ENCODE measurements at regions not wholly inside any gene's neighbourhood (a gene's known extent, or its start where the extent isn't known, plus 50 kb on each side); places are given as distances from the start of the nearest gene placed in this dataset.

- POLR2A ChIA-PET: interaction anchor here (1.2 kb wide), 1 partner anchor 13 kb away, joined by 3 read pairs; no protein-coding TSS in a partner anchor
Measured at GRCh38 chr13:38173403-38173802, 176.2 kb upstream of the UFM1 start.

GRCh38 chr13:38167164-38167822 lies 182.4 kb upstream of the UFM1 start:
- DNase-seq (ENCODE audit: low spot score): no peak
- Histone ChIP-seq H4K20me1 (ENCODE audit: insufficient read depth, low read length) (no peaks in the 10 kb centered on the region), H3K4me1 (ENCODE audit: insufficient read depth, low read length, poor library complexity, severe bottlenecking) (no peaks in the 10 kb centered on the region), H2AFZ (ENCODE audit: low read length) (no peak overlapping the region), H3K36me3 (ENCODE audit: insufficient read depth, low read length) (no peaks in the 10 kb centered on the region), H3K27ac (ENCODE audit: low read depth, low read length, poor library complexity, severe bottlenecking) (no peak overlapping the region), H3K4me2 (ENCODE audit: low read length) (no peak overlapping the region), H3K9me3 (ENCODE audit: low read length) (no peaks in the 10 kb centered on the region), H3K9me2 (ENCODE audit: insufficient read depth, low read length) (no peaks in the 10 kb centered on the region), H3K79me2 (ENCODE audit: insufficient read depth, low read depth, low read length) (no peaks in the 10 kb centered on the region), H3K4me3 (ENCODE audit: low read depth, low read length, poor library complexity, severe bottlenecking) (no peak overlapping the region)
- intact Hi-C loops (cut with micrococcal nuclease; ENCODE audit: unreplicated experiment): loop anchor here (1.0 kb wide), 1 partner anchor 182 kb away; the partner anchor contains the start of gene UFM1
- POLR2A ChIA-PET: interaction anchor here (0.6 kb wide), 2 partner anchors 27 to 195 kb away, joined by 3 read pairs; no protein-coding TSS in a partner anchor
- CTCF ChIA-PET (ENCODE audit: unreplicated experiment): no interaction called here
- BruUV-seq (replicated peaks): no TSS peak
- no peak for TF ChIP-seq EZH2phosphoT487 (IDR thresholded peaks at IDR 0.05; ENCODE audit: borderline replicate concordance, low read depth, low read length)
- TF ChIP-seq, protein P1, sequence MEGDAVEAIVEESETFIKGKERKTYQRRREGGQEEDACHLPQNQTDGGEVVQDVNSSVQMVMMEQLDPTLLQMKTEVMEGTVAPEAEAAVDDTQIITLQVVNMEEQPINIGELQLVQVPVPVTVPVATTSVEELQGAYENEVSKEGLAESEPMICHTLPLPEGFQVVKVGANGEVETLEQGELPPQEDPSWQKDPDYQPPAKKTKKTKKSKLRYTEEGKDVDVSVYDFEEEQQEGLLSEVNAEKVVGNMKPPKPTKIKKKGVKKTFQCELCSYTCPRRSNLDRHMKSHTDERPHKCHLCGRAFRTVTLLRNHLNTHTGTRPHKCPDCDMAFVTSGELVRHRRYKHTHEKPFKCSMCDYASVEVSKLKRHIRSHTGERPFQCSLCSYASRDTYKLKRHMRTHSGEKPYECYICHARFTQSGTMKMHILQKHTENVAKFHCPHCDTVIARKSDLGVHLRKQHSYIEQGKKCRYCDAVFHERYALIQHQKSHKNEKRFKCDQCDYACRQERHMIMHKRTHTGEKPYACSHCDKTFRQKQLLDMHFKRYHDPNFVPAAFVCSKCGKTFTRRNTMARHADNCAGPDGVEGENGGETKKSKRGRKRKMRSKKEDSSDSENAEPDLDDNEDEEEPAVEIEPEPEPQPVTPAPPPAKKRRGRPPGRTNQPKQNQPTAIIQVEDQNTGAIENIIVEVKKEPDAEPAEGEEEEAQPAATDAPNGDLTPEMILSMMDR (conservative IDR thresholded peaks at IDR 0.05; ENCODE audit: low read length): no peak

More at GRCh38 chr13:38173403-38173802, 176.2 kb upstream of the UFM1 start:
- DNase-seq (ENCODE audit: low spot score): no peak
- no TSS peak for BruUV-seq (replicated peaks)
- Histone ChIP-seq H2AFZ (ENCODE audit: low read length) (no peak overlapping the region), H4K20me1 (ENCODE audit: insufficient read depth, low read length) (no peaks in the 10 kb centered on the region), H3K4me3 (ENCODE audit: low read depth, low read length, poor library complexity, severe bottlenecking) (no peak overlapping the region), H3K79me2 (ENCODE audit: insufficient read depth, low read depth, low read length) (no peaks in the 10 kb centered on the region), H3K4me1 (ENCODE audit: insufficient read depth, low read length, poor library complexity, severe bottlenecking) (no peaks in the 10 kb centered on the region), H3K9me2 (ENCODE audit: insufficient read depth, low read length) (no peaks in the 10 kb centered on the region), H3K4me2 (ENCODE audit: low read length) (no peak overlapping the region), H3K36me3 (ENCODE audit: insufficient read depth, low read length) (no peaks in the 10 kb centered on the region), H3K27ac (ENCODE audit: low read depth, low read length, poor library complexity, severe bottlenecking) (no peak overlapping the region), H3K9me3 (ENCODE audit: low read length) (no peaks in the 10 kb centered on the region)
- CTCF ChIA-PET (ENCODE audit: unreplicated experiment): no interaction called here
- TF ChIP-seq, protein P1 (conservative IDR thresholded peaks at IDR 0.05; ENCODE audit: low read length): no peak
- no peak for TF ChIP-seq EZH2phosphoT487 (IDR thresholded peaks at IDR 0.05; ENCODE audit: borderline replicate concordance, low read depth, low read length)
- intact Hi-C loops (cut with micrococcal nuclease; ENCODE audit: unreplicated experiment): no loop called here

DNA sequence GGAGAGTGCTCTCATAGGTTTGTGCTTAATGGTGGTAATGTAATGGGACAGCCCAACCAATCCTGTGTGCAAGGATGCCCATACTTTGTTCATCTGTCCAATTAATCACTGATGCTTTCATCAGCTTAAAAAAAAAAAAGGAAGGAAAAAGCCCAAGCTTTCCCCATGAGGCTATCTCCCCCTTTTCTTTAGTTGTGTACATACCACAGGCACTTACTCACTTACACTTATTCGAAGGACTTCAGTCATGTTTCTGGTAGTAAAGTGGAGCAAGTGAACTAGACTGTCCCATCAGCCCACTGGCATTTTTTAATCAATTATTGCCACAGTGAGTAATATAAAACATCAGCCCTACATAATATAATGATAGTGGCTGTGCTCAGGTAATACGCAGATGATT lies 183.5 kb upstream of the UFM1 start:
- no TSS peak for BruUV-seq (replicated peaks)
- no peaks in the 10 kb centered on the region for H3K36me3 ChIP-seq (ENCODE audit: insufficient read depth, low read length)
- ChIA-PET CTCF (ENCODE audit: unreplicated experiment) (no interaction called here), POLR2A (interaction anchor here (0.6 to 1.1 kb wide), 2 partner anchors 10 to 53 kb away, joined by 3 to 4 read pairs; no protein-coding TSS in a partner anchor)
- H3K79me2 ChIP-seq (ENCODE audit: insufficient read depth, low read depth, low read length): no peaks in the 10 kb centered on the region
- H2AFZ ChIP-seq (ENCODE audit: low read length): no peak overlapping the region
- H3K4me2 ChIP-seq (ENCODE audit: low read length): no peak overlapping the region
- H3K4me3 ChIP-seq (ENCODE audit: low read depth, low read length, poor library complexity, severe bottlenecking): no peak overlapping the region
- TF ChIP-seq, protein P1 (conservative IDR thresholded peaks at IDR 0.05; ENCODE audit: low read length): no peak
- TF ChIP-seq EZH2phosphoT487 (IDR thresholded peaks at IDR 0.05; ENCODE audit: borderline replicate concordance, low read depth, low read length): no peak
- no peaks in the 10 kb centered on the region for H3K9me2 ChIP-seq (ENCODE audit: insufficient read depth, low read length)
- intact Hi-C loops (cut with micrococcal nuclease; ENCODE audit: unreplicated experiment): no loop called here
- no peak for DNase-seq (ENCODE audit: low spot score)
- no peaks in the 10 kb centered on the region for H3K4me1 ChIP-seq (ENCODE audit: insufficient read depth, low read length, poor library complexity, severe bottlenecking)
- no peaks in the 10 kb centered on the region for H4K20me1 ChIP-seq (ENCODE audit: insufficient read depth, low read length)
- no peaks in the 10 kb centered on the region for H3K9me3 ChIP-seq (ENCODE audit: low read length)
- no peak overlapping the region for H3K27ac ChIP-seq (ENCODE audit: low read depth, low read length, poor library complexity, severe bottlenecking)

Measured in OCI-LY7 (cell line).